PC-9 (cell line): ENCODE measurements at regions not wholly inside any gene's neighbourhood (a gene's known extent, or its start where the extent isn't known, plus 50 kb on each side); places are given as distances from the start of the nearest gene placed in this dataset.

Source experiments
- BruUV-seq: library from RNA; stranded (reverse); fragments of 400-500 nt; replicated peaks from 2 replicates; lab custom pipeline; 2021; lab: Mats Ljungman, UMichigan
- CTCF ChIA-PET: fragments of 300-600 bp; sonication (Branson Sonifier 250); formaldehyde crosslinking; loops from one replicate; lab custom pipeline; 2022; ENCODE audit warnings: antibody characterized with exemption; lab: Charles Lee
- POLR2A ChIA-PET: fragments of 300-600 bp; sonication (Branson Sonifier 250); formaldehyde crosslinking; loops from one replicate; lab custom pipeline; 2022; ENCODE audit warnings: antibody characterized with exemption; ENCODE audit not compliant: unreplicated experiment; lab: Charles Lee
- DNase-seq, 2 experiments: peaks; one replicate each; pipeline versions ENCODE4 v3.0.0 to v3.0.0-alpha.2; 2015 to 2022; ENCODE audit warnings: mixed read lengths in 1 of 2
- H2AFZ ChIP-seq: fragments of 200-600 bp; sonication (generic); 2 replicates; pipeline ENCODE4 v1.8.1; 2017; ENCODE audit warnings: antibody characterized with exemption
- H3F3A ChIP-seq: fragments of 200-600 bp; sonication (generic); 2 replicates; pipeline ENCODE4 v1.8.1; 2017; ENCODE audit warnings: antibody characterized with exemption, mild to moderate bottlenecking, low read depth; ENCODE audit not compliant: insufficient read depth
- H3K27ac ChIP-seq: fragments of 200-600 bp; sonication (generic); 2 replicates; pipeline ENCODE4 v1.6.1; 2016; ENCODE audit warnings: mixed run types
- H3K27me3 ChIP-seq: fragments of 200-600 bp; sonication (generic); 2 replicates; pipeline ENCODE4 v1.6.1; 2016; ENCODE audit warnings: low read depth, mixed run types; ENCODE audit not compliant: insufficient read depth
- H3K36me3 ChIP-seq: fragments of 200-600 bp; sonication (generic); 2 replicates; pipeline ENCODE4 v1.6.1; 2016; ENCODE audit warnings: low read depth, mixed run types
- H3K4me1 ChIP-seq: fragments of 200-600 bp; sonication (generic); replicated peaks from 2 replicates; pipeline ENCODE4 v1.6.1; 2016; ENCODE audit warnings: mixed run types; ENCODE audit not compliant: insufficient read depth
- H3K4me2 ChIP-seq: fragments of 200-600 bp; sonication (generic); 2 replicates; pipeline ENCODE4 v1.6.1; 2017; ENCODE audit warnings: mixed run types
- H3K4me3 ChIP-seq: fragments of 200-600 bp; sonication (generic); 2 replicates; pipeline ENCODE4 v1.6.1; 2016; ENCODE audit warnings: mixed run types
- H3K79me2 ChIP-seq: fragments of 200-600 bp; sonication (generic); 2 replicates; pipeline ENCODE4 v1.6.1; 2017; ENCODE audit warnings: low read depth, mixed run types
- H3K9me2 ChIP-seq: fragments of 200-600 bp; sonication (generic); 2 replicates; pipeline ENCODE4 v1.8.1; 2017; ENCODE audit warnings: mild to moderate bottlenecking; ENCODE audit not compliant: insufficient read depth
- H3K9me3 ChIP-seq: fragments of 200-600 bp; sonication (generic); 2 replicates; pipeline ENCODE4 v1.8.1; 2016; ENCODE audit warnings: low read depth; ENCODE audit not compliant: insufficient read depth
- H4K20me1 ChIP-seq: fragments of 200-600 bp; sonication (generic); 2 replicates; pipeline ENCODE4 v1.8.1; 2017; ENCODE audit not compliant: insufficient read depth
- CTCF ChIP-seq: fragments of 200-600 bp; sonication (generic); conservative IDR thresholded peaks from 2 replicates; pipeline ENCODE4 v1.6.1; 2017; ENCODE audit warnings: mixed run types, antibody characterized with exemption, mild to moderate bottlenecking, moderate library complexity
- EZH2 ChIP-seq: fragments of 200-600 bp; sonication (generic); IDR thresholded peaks from 2 replicates; pipeline ENCODE4 v1.8.0; 2017; ENCODE audit warnings: antibody characterized with exemption, low read depth
- intact Hi-C: fragments of 100-400 bp; cut with micrococcal nuclease; formaldehyde crosslinking; loops from one replicate; pipeline ENCODE4 v1.10.0; 2022; ENCODE audit not compliant: unreplicated experiment

GRCh38 chr15:91496754-91497691 is 356.5 kb upstream of the SLCO3A1 start:
- Histone ChIP-seq H3K79me2 (no peaks in the 10 kb centered on the region), H4K20me1 (no peaks in the 10 kb centered on the region), H2AFZ (no peak overlapping the region), H3K9me2 (no peaks in the 10 kb centered on the region), H3K27me3 (no peaks in the 10 kb centered on the region), H3F3A (no peaks in the 10 kb centered on the region), H3K27ac (no peak overlapping the region), H3K4me1 (no peaks in the 10 kb centered on the region), H3K4me3 (no peak overlapping the region), H3K9me3 (no peaks in the 10 kb centered on the region), H3K4me2 (no peak overlapping the region), H3K36me3 (no peaks in the 10 kb centered on the region)
- ChIA-PET CTCF (no interaction called here), POLR2A (no interaction called here)
- DNase-seq: no peak
- intact Hi-C loops: no loop called here
- no peak for TF ChIP-seq CTCF
- TF ChIP-seq EZH2: no peak
- no TSS peak for BruUV-seq

GRCh38 chr15:91498046-91498748 is 355.3 kb upstream of the SLCO3A1 start:
- Histone ChIP-seq H3K4me1 (no peaks in the 10 kb centered on the region), H3K4me3 (no peak overlapping the region), H3K36me3 (no peaks in the 10 kb centered on the region), H3K9me3 (no peaks in the 10 kb centered on the region), H3K27me3 (no peaks in the 10 kb centered on the region), H2AFZ (no peak overlapping the region), H4K20me1 (no peaks in the 10 kb centered on the region), H3F3A (no peaks in the 10 kb centered on the region), H3K27ac (no peak overlapping the region), H3K79me2 (no peaks in the 10 kb centered on the region), H3K9me2 (no peaks in the 10 kb centered on the region), H3K4me2 (no peak overlapping the region)
- intact Hi-C loops: no loop called here
- CTCF ChIA-PET: no interaction called here
- TF ChIP-seq EZH2 (no peak), CTCF (no peak)
- DNase-seq: no peak
- BruUV-seq: no TSS peak
- POLR2A ChIA-PET: no interaction called here

GRCh38 chr15:91498749-91499062 is 354.8 kb upstream of the SLCO3A1 start:
- Histone ChIP-seq H3K79me2 (no peaks in the 10 kb centered on the region), H3K27ac (no peak overlapping the region), H3K9me2 (no peaks in the 10 kb centered on the region), H3K4me3 (no peak overlapping the region), H3K9me3 (no peaks in the 10 kb centered on the region), H3K27me3 (no peaks in the 10 kb centered on the region), H3K36me3 (no peaks in the 10 kb centered on the region), H3K4me2 (no peak overlapping the region), H3F3A (no peaks in the 10 kb centered on the region), H3K4me1 (no peaks in the 10 kb centered on the region), H4K20me1 (no peaks in the 10 kb centered on the region), H2AFZ (no peak overlapping the region)
- ChIA-PET CTCF (no interaction called here), POLR2A (no interaction called here)
- TF ChIP-seq CTCF: no peak
- no peak for TF ChIP-seq EZH2
- BruUV-seq: no TSS peak
- intact Hi-C loops: no loop called here
- DNase-seq: no peak
